Suprapubic skin (tissue), 4 donors: ENCODE measurements at regions not wholly inside any gene's neighbourhood (a gene's known extent, or its start where the extent isn't known, plus 50 kb on each side); places are given as distances from the start of the nearest gene placed in this dataset.
"Not testable (repeated sequence)": the region's sequence is repeated elsewhere in the genome, so short reads cannot be mapped to it uniquely, and the experiment has no call there.

Experiments used
- DNase-seq, 2 donors: peaks; one replicate each; pipeline ENCODE4 v3.0.0-alpha.2; 2019; ENCODE audit warnings: low spot score in 2 of 2
- H3K27ac ChIP-seq: fragments of 200-600 bp; sonication (generic); one replicate; pipeline ENCODE4 v1.5.1; 2019
- H3K27me3 ChIP-seq: fragments of 200-600 bp; sonication (generic); one replicate; pipeline ENCODE4 v1.5.1; 2019
- H3K36me3 ChIP-seq: fragments of 200-600 bp; sonication (generic); one replicate; pipeline ENCODE4 v1.5.1; 2019
- H3K4me1 ChIP-seq: fragments of 200-600 bp; sonication (generic); one replicate; pipeline ENCODE4 v1.5.1; 2019
- H3K4me3 ChIP-seq: fragments of 200-600 bp; sonication (generic); one replicate; pipeline ENCODE4 v1.5.1; 2019; ENCODE audit warnings: mild to moderate bottlenecking
- H3K9me3 ChIP-seq: fragments of 200-600 bp; sonication (generic); one replicate; pipeline ENCODE4 v1.5.1; 2019
- EP300 ChIP-seq: sonication (generic); formaldehyde crosslinking; IDR thresholded peaks from one replicate; pipeline ENCODE4 v1.6.1; 2017; ENCODE audit warnings: antibody characterized with exemption
- POLR2A ChIP-seq, 2 donors: fragments of 450-650 bp; IDR thresholded peaks; one replicate each; pipeline ENCODE4 v1.6.1; 2017; ENCODE audit warnings: antibody characterized with exemption in 2 of 2, mild to moderate bottlenecking in 2 of 2, moderate library complexity in 2 of 2
- POLR2AphosphoS5 ChIP-seq, 3 donors: sonication (generic); formaldehyde crosslinking; IDR thresholded peaks; one replicate each; pipeline ENCODE4 v1.6.1; 2017; ENCODE audit warnings: antibody characterized with exemption in 3 of 3
- WGBS: methylation state at CpG from one replicate; pipeline ENCODE4 v1.1.5; 2018; 5-methylcytosine and 5-hydroxymethylcytosine counted together
- TF ChIP-seq, protein P1 (sequence below), 2 donors: fragments of 200-600 bp in 1 of 2; fragments of 450-650 bp in 1 of 2; sonication (generic) in 1 of 2; IDR thresholded peaks; one replicate each; pipeline ENCODE4 v1.5.1; 2016 to 2019; ENCODE audit warnings: antibody characterized with exemption in 2 of 2, mild to moderate bottlenecking in 1 of 2, moderate library complexity in 1 of 2

DNA sequence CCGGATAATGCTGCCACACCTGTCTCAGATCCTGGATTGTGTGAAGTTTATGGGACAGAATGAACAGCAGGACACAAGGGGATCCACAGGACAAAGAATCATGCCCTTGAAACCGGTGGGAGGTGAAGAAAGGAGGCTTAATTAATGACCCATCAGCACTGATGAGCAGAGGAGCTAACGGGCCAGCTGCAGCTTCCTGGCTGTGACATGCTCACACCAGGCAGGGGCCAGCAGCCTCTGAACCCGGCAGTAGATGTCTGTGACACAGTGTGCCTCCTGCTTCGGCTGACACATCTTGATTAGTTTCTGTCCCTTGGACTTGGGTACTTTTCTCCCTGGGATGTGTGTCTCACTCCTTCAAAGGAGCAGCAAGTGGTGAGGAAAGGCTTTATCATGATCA is 328.8 kb upstream of the BRINP1 start:
- Histone ChIP-seq H3K9me3 (no peaks in the 10 kb centered on the region), H3K4me3 (no peak overlapping the region), H3K4me1 (no peaks in the 10 kb centered on the region), H3K27me3 (no peaks in the 10 kb centered on the region), H3K27ac (no peak overlapping the region), H3K36me3 (no peaks in the 10 kb centered on the region)
- whole genome bisulfite sequencing, result 49% methylated on average over 5 of the region's 5 CpGs
- no peak for TF ChIP-seq POLR2AphosphoS5 (IDR thresholded peaks at IDR 0.05)
- TF ChIP-seq POLR2A (IDR thresholded peaks at IDR 0.05), result no peak
- TF ChIP-seq, protein P1, sequence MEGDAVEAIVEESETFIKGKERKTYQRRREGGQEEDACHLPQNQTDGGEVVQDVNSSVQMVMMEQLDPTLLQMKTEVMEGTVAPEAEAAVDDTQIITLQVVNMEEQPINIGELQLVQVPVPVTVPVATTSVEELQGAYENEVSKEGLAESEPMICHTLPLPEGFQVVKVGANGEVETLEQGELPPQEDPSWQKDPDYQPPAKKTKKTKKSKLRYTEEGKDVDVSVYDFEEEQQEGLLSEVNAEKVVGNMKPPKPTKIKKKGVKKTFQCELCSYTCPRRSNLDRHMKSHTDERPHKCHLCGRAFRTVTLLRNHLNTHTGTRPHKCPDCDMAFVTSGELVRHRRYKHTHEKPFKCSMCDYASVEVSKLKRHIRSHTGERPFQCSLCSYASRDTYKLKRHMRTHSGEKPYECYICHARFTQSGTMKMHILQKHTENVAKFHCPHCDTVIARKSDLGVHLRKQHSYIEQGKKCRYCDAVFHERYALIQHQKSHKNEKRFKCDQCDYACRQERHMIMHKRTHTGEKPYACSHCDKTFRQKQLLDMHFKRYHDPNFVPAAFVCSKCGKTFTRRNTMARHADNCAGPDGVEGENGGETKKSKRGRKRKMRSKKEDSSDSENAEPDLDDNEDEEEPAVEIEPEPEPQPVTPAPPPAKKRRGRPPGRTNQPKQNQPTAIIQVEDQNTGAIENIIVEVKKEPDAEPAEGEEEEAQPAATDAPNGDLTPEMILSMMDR (IDR thresholded peaks at IDR 0.05), result no peak
- TF ChIP-seq EP300, result no peak
- no peak for DNase-seq

DNA sequence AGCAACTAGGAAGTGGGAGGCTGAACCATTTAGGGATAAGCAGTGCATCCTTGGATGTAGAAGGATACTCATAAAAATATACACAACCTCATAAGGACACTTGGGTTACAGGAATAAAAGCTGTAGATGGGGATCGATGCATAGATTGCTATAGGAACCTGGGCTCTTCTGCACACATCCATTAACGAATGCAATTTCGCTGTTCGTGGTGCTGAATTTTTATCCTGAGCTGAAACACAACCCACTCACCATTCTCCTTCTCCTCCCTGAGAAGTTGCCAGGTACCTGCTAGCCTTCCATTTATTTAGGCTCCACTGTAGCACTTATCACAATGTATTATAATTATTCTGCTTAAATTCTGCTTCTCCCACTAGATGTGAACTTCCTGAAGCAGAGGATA is 320.6 kb upstream of the BRINP1 start:
- TF ChIP-seq, protein P1 (IDR thresholded peaks at IDR 0.05), result no peak
- TF ChIP-seq POLR2A (IDR thresholded peaks at IDR 0.05), result no peak
- TF ChIP-seq EP300, result no peak
- no peak for TF ChIP-seq POLR2AphosphoS5 (IDR thresholded peaks at IDR 0.05)
- Histone ChIP-seq H3K4me3 (no peak overlapping the region), H3K27ac (no peak overlapping the region), H3K4me1 (no peaks in the 10 kb centered on the region), H3K9me3 (no peaks in the 10 kb centered on the region), H3K27me3 (no peaks in the 10 kb centered on the region), H3K36me3 (no peaks in the 10 kb centered on the region)
- 18% methylated on average over 4 of the region's 4 CpGs for WGBS
- DNase-seq, result no peak

DNA sequence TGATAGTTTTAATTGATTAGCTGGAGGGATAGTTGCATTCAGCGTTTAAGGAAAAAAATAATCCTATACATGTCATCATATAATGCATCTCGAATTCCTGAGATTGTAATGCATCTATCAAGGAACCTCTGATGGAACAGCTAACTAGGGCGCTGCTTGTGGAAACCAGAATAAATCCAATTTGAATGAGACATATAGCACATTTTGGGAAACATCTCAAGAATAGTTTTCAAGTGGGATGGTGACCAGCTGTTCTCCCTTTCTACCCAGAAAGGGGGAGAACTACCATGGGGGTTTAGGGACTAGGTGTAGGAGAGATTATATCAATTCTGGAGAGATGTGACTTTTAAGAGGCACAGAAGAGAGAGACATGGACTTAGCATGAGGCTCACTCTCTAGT is 319.3 kb upstream of the BRINP1 start:
- TF ChIP-seq, protein P1 (IDR thresholded peaks at IDR 0.05), result no peak
- no peak for TF ChIP-seq POLR2AphosphoS5 (IDR thresholded peaks at IDR 0.05)
- TF ChIP-seq EP300, result no peak
- TF ChIP-seq POLR2A (IDR thresholded peaks at IDR 0.05), result no peak
- Histone ChIP-seq H3K36me3 (no peaks in the 10 kb centered on the region), H3K4me1 (no peaks in the 10 kb centered on the region), H3K9me3 (no peaks in the 10 kb centered on the region), H3K27me3 (no peaks in the 10 kb centered on the region), H3K4me3 (no peak overlapping the region), H3K27ac (no peak overlapping the region)
- DNase-seq, result no peak
- 68% methylated on average over 3 of the region's 3 CpGs for WGBS

DNA sequence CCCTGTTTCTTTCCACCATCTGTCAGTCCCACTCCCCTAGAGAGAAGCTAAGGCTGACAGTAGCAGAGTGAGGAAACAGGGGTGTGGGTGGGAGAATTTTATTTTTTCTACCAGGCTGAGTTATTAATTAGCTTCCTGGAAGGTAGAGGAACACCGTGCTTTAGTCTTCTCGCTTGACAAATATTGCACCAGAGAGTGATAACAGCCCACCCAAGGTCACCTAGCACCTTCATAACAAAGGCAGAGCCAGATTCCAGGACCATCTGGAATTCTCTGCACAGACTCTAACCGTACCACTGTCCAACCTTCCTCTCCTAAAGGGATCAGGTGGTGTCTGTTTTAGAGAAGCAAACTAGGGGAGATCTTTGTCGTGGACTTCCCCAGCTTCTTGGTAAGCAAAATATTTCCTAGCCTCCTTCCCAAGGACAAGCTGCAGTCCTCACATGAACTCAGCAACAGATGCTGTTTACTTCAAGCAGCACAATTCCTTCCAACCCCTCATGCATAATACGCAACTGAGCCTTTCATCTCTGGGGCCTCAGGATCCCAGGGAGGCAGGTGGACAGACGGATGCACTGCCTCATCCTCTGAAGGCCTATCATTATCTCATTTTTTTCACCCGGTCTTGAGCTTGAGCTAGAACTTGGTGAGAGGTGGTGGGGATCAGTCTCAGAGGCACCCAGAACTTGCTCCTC is 308.7 kb upstream of the BRINP1 start:
- no peaks in the 10 kb centered on the region for H3K9me3 ChIP-seq
- H3K4me3 ChIP-seq, result no peak overlapping the region
- DNase-seq, result no peak
- no peaks in the 10 kb centered on the region for H3K27me3 ChIP-seq
- H3K4me1 ChIP-seq, result no peaks in the 10 kb centered on the region
- no peaks in the 10 kb centered on the region for H3K36me3 ChIP-seq
- 82% methylated on average over 7 of the region's 7 CpGs for WGBS
- TF ChIP-seq EP300, result no peak
- TF ChIP-seq, protein P1 (IDR thresholded peaks at IDR 0.05), result no peak
- no peak for TF ChIP-seq POLR2A (IDR thresholded peaks at IDR 0.05)
- no peak for TF ChIP-seq POLR2AphosphoS5 (IDR thresholded peaks at IDR 0.05)
- no peak overlapping the region for H3K27ac ChIP-seq

DNA sequence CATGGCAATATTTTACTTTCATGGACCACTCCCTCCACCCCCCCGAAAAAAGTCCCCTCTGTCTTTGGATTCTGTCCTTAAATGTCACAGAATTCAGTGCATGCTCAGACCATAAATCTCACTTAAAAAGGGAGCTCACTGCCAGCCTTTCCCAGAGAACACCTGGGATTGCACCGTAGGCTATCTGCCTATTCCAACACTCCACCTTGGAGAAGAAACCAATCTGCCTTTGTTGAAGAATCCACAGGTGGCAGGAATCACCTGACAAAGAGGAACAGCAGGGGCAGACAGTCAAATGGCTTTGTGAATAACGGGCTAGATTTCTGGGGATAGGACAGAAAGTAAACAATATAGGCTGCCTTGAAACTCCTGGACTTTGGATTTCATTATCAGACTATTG is 306.7 kb upstream of the BRINP1 start:
- TF ChIP-seq POLR2A (IDR thresholded peaks at IDR 0.05) (no peak), EP300 (no peak), POLR2AphosphoS5 (IDR thresholded peaks at IDR 0.05) (no peak)
- TF ChIP-seq, protein P1 (IDR thresholded peaks at IDR 0.05), result no peak
- no peak for DNase-seq
- 45% methylated on average over 3 of the region's 3 CpGs for WGBS
- no peaks in the 10 kb centered on the region for H3K36me3 ChIP-seq
- H3K4me3 ChIP-seq, result no peak overlapping the region
- no peaks in the 10 kb centered on the region for H3K9me3 ChIP-seq
- H3K4me1 ChIP-seq, result no peaks in the 10 kb centered on the region
- no peak overlapping the region for H3K27ac ChIP-seq
- no peaks in the 10 kb centered on the region for H3K27me3 ChIP-seq

DNA sequence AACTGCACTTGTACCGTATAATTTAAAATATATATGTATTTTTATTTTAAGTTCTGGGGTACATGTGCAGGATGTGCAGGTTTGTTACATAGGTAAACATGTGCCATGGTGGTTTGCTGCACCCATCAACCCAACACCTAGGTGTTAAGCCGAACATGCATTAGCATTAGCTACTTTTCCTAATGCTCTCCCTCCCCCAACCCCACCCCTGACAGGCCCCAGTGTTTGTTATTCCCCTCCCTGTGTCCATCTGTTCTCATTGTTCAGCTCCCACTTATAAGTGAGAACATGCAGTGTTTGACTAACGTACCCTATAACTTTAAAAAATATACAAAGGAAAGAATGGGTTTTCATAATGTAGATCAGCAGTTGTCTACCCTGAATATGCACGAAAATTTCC is 303.5 kb upstream of the BRINP1 start:
- H3K27me3 ChIP-seq, H3K27ac ChIP-seq, H3K36me3 ChIP-seq, H3K4me3 ChIP-seq, H3K9me3 ChIP-seq, DNase-seq, H3K4me1 ChIP-seq: not testable (repeated sequence)
- 79% methylated on average over 4 of the region's 4 CpGs for WGBS
